ENCODE measurements at regions not wholly inside any gene's neighbourhood (a gene's known extent, or its start where the extent isn't known, plus 50 kb on each side); places are given as distances from the start of the nearest gene placed in this dataset.

DNA sequence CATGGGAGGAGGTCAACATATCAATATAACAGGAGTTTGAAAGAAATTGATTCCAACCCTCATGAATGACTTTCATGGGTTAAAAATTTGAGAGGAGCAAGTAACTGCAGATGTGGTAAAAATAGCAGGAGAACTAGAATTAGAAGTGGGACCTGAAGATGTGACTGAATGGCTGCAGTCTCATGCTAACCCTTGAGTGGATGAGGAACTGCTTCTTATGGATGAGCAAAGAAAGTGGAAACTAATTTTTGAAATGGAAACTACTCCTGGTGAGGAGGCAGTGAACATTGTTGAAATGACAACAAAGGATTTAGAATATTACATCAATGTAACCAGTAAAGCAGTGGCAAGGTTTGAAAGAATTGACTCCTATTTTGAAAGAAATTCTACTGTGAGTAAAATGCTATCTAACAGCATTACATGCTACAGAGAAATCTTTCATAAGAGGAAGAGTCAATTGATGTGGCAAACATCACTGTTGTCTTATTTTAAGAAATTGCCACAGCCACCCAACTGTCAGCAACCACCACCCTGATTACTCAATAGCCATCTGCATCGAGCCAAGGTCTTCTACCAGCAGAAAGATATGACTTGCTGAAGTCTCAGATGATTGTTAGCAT is 1683.2 kb downstream of the MAT2B start:
- no peaks in the 10 kb centered on the region for H3K79me2 ChIP-seq (ENCODE audit: insufficient read depth, low read length)
- no peaks in the 10 kb centered on the region for H3K4me1 ChIP-seq (ENCODE audit: insufficient read depth, low read length, severe bottlenecking)
- no peaks in the 10 kb centered on the region for H4K20me1 ChIP-seq (ENCODE audit: insufficient read depth, low read length)
- no peaks in the 10 kb centered on the region for H3K27me3 ChIP-seq (ENCODE audit: insufficient read depth, low read length)
- H3K9me2 ChIP-seq (ENCODE audit: low read depth, low read length) = no peaks in the 10 kb centered on the region
- TF ChIP-seq EZH2 (IDR thresholded peaks at IDR 0.05; ENCODE audit: borderline replicate concordance, low read length) (no peak), CTCF (IDR thresholded peaks at IDR 0.05; ENCODE audit: low read length) (no peak)
- no peaks in the 10 kb centered on the region for H3K9me3 ChIP-seq (ENCODE audit: low read length)
- H2AFZ ChIP-seq (ENCODE audit: low read length) = no peak overlapping the region
- no peaks in the 10 kb centered on the region for H3K36me3 ChIP-seq (ENCODE audit: insufficient read depth, low read length)
- H3K9ac ChIP-seq (ENCODE audit: low read length) = no peak overlapping the region
- H3K4me3 ChIP-seq (ENCODE audit: low read depth, low read length, poor library complexity, severe bottlenecking) = no peak overlapping the region
- no peak overlapping the region for H3K27ac ChIP-seq (ENCODE audit: low read depth, low read length, poor library complexity, severe bottlenecking)
- H3K4me2 ChIP-seq (ENCODE audit: low read length) = no peak overlapping the region
- H3F3A ChIP-seq (ENCODE audit: insufficient read depth, low read length) = no peaks in the 10 kb centered on the region

- Histone ChIP-seq H3K4me1 (ENCODE audit: insufficient read depth, low read length, severe bottlenecking) (no peaks in the 10 kb centered on the region), H3K4me2 (ENCODE audit: low read length) (no peak overlapping the region), H3K9me2 (ENCODE audit: low read depth, low read length) (no peaks in the 10 kb centered on the region), H3F3A (ENCODE audit: insufficient read depth, low read length) (no peaks in the 10 kb centered on the region), H4K20me1 (ENCODE audit: insufficient read depth, low read length) (no peaks in the 10 kb centered on the region), H2AFZ (ENCODE audit: low read length) (no peak overlapping the region), H3K9me3 (ENCODE audit: low read length) (no peaks in the 10 kb centered on the region), H3K27ac (ENCODE audit: low read depth, low read length, poor library complexity, severe bottlenecking) (no peak overlapping the region), H3K4me3 (ENCODE audit: low read depth, low read length, poor library complexity, severe bottlenecking) (no peak overlapping the region), H3K27me3 (ENCODE audit: insufficient read depth, low read length) (no peaks in the 10 kb centered on the region), H3K36me3 (ENCODE audit: insufficient read depth, low read length) (no peaks in the 10 kb centered on the region), H3K79me2 (ENCODE audit: insufficient read depth, low read length) (no peaks in the 10 kb centered on the region), H3K9ac (ENCODE audit: low read length) (no peak overlapping the region)
- TF ChIP-seq CTCF (IDR thresholded peaks at IDR 0.05; ENCODE audit: low read length) (no peak), EZH2 (IDR thresholded peaks at IDR 0.05; ENCODE audit: borderline replicate concordance, low read length) (no peak)
These were observed 1691.5 kb downstream of the MAT2B start for GRCh38 chr5:165196961-165197360.

DNA sequence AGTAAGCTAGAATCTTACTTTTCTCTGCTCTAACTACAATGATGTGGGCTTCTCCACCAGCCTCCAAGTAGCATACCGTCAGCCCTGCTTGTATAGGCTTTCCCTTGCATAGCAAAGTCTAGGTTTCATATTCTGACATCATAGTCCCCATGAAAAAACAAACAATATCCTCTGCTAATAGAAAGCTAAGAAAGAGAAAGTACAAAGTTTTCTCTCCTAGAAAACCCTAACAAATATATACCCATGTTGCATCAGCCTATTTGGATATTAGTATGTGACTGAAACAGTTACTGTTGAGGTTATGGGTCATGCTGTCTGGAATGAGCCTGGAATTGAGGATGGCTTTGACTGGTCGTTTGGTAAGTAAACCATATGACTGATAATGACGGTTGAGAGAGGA is 1696.0 kb downstream of the MAT2B start:
- no peaks in the 10 kb centered on the region for H3K36me3 ChIP-seq (ENCODE audit: insufficient read depth, low read length)
- H3K4me2 ChIP-seq (ENCODE audit: low read length) = no peak overlapping the region
- no peaks in the 10 kb centered on the region for H4K20me1 ChIP-seq (ENCODE audit: insufficient read depth, low read length)
- H3K9me3 ChIP-seq (ENCODE audit: low read length) = no peaks in the 10 kb centered on the region
- H3K4me3 ChIP-seq (ENCODE audit: low read depth, low read length, poor library complexity, severe bottlenecking) = no peak overlapping the region
- no peaks in the 10 kb centered on the region for H3K79me2 ChIP-seq (ENCODE audit: insufficient read depth, low read length)
- H3K9me2 ChIP-seq (ENCODE audit: low read depth, low read length) = no peaks in the 10 kb centered on the region
- H3K4me1 ChIP-seq (ENCODE audit: insufficient read depth, low read length, severe bottlenecking) = no peaks in the 10 kb centered on the region
- no peak overlapping the region for H3K27ac ChIP-seq (ENCODE audit: low read depth, low read length, poor library complexity, severe bottlenecking)
- TF ChIP-seq EZH2 (IDR thresholded peaks at IDR 0.05; ENCODE audit: borderline replicate concordance, low read length) = no peak
- no peak for TF ChIP-seq CTCF (IDR thresholded peaks at IDR 0.05; ENCODE audit: low read length)
- H3K9ac ChIP-seq (ENCODE audit: low read length) = no peak overlapping the region
- no peaks in the 10 kb centered on the region for H3K27me3 ChIP-seq (ENCODE audit: insufficient read depth, low read length)
- no peak overlapping the region for H2AFZ ChIP-seq (ENCODE audit: low read length)
- H3F3A ChIP-seq (ENCODE audit: insufficient read depth, low read length) = no peaks in the 10 kb centered on the region
